GM23338 (cell line): ENCODE measurements at regions not wholly inside any gene's neighbourhood (a gene's known extent, or its start where the extent isn't known, plus 50 kb on each side); places are given as distances from the start of the nearest gene placed in this dataset.

Experiments
- ATAC-seq: fragments of 200-7000 bp; cut with Tn5 transposase; 3 replicates; pipeline ENCODE4 v1.9.1; 2020
- DNase-seq: peaks from one replicate; pipeline ENCODE4 v3.0.0-alpha.2; 2015; ENCODE audit warnings: low spot score
- H2AFZ ChIP-seq: fragments of 200-600 bp; sonication (generic); 2 replicates; pipeline ENCODE4 v1.8.0; 2016; ENCODE audit warnings: antibody characterized with exemption, mild to moderate bottlenecking, moderate library complexity
- H3F3A ChIP-seq: fragments of 200-600 bp; sonication (generic); replicated peaks from 2 replicates; pipeline ENCODE4 v1.8.0; 2017; ENCODE audit warnings: antibody characterized with exemption, mixed run types, low read depth
- H3K27ac ChIP-seq: fragments of 200-600 bp; sonication (generic); 2 replicates; pipeline ENCODE4 v1.6.1; 2016; ENCODE audit warnings: low read depth
- H3K27me3 ChIP-seq: fragments of 200-600 bp; sonication (generic); 2 replicates; pipeline ENCODE4 v1.8.0; 2016; ENCODE audit warnings: mild to moderate bottlenecking, mixed run types, moderate library complexity; ENCODE audit not compliant: insufficient read depth
- H3K36me3 ChIP-seq: fragments of 200-600 bp; sonication (generic); 2 replicates; pipeline ENCODE4 v1.8.0; 2016; ENCODE audit warnings: mild to moderate bottlenecking; ENCODE audit not compliant: insufficient read depth
- H3K4me1 ChIP-seq: fragments of 200-600 bp; sonication (generic); 2 replicates; pipeline ENCODE4 v1.8.0; 2016; ENCODE audit warnings: mild to moderate bottlenecking, moderate library complexity; ENCODE audit not compliant: insufficient read depth
- H3K4me2 ChIP-seq: fragments of 200-600 bp; sonication (generic); 2 replicates; pipeline ENCODE4 v1.7.1; 2017; ENCODE audit warnings: mixed run types
- H3K4me3 ChIP-seq: fragments of 200-600 bp; sonication (generic); 2 replicates; pipeline ENCODE4 v1.6.1; 2016; ENCODE audit warnings: mixed run types
- H3K79me2 ChIP-seq: fragments of 200-600 bp; sonication (generic); replicated peaks from 2 replicates; pipeline ENCODE4 v1.8.0; 2017; ENCODE audit warnings: mild to moderate bottlenecking; ENCODE audit not compliant: insufficient read depth
- H3K9me2 ChIP-seq: fragments of 200-600 bp; sonication (generic); 2 replicates; pipeline ENCODE4 v1.8.0; 2017; ENCODE audit not compliant: insufficient read depth
- H4K20me1 ChIP-seq: fragments of 200-600 bp; sonication (generic); replicated peaks from 2 replicates; pipeline ENCODE4 v1.8.0; 2017; ENCODE audit warnings: mild to moderate bottlenecking; ENCODE audit not compliant: insufficient read depth
- H3K27ac Mint-ChIP-seq: 2 replicates; pipeline ENCODE4 v1.8.0; 2020; ENCODE audit warnings: inconsistent platforms, mild to moderate bottlenecking, moderate library complexity, mixed read lengths
- H3K27me3 Mint-ChIP-seq: 3 replicates; pipeline ENCODE4 v1.8.0; 2022; ENCODE audit warnings: low read depth, mild to moderate bottlenecking, moderate library complexity, mixed read lengths, inconsistent platforms; ENCODE audit not compliant: insufficient read depth, poor library complexity
- H3K36me3 Mint-ChIP-seq: 3 replicates; pipeline ENCODE4 v1.8.0; 2021; ENCODE audit warnings: low read depth, mild to moderate bottlenecking, inconsistent platforms, moderate library complexity, mixed read lengths
- H3K4me1 Mint-ChIP-seq: 3 replicates; pipeline ENCODE4 v1.8.0; 2020; ENCODE audit warnings: mild to moderate bottlenecking, inconsistent platforms, mixed read lengths
- H3K4me3 Mint-ChIP-seq: 3 replicates; pipeline ENCODE4 v1.8.0; 2021; ENCODE audit warnings: moderate library complexity, mild to moderate bottlenecking, inconsistent platforms, mixed read lengths
- H3K9me3 Mint-ChIP-seq: 3 replicates; pipeline ENCODE4 v1.8.0; 2020; ENCODE audit warnings: moderate library complexity, mild to moderate bottlenecking, inconsistent platforms, mixed read lengths
- CTCF ChIP-seq, 2 experiments: fragments of 200-600 bp in 1 of 2; sonication (generic) in 1 of 2; conservative IDR thresholded peaks; 2 replicates each; pipeline versions ENCODE4 v1.5.1 to v1.6.1; 2016 to 2017; ENCODE audit warnings: antibody characterized with exemption in 2 of 2, low read depth in 2 of 2, mild to moderate bottlenecking in 2 of 2, moderate library complexity in 1 of 2
- EZH2 ChIP-seq: fragments of 200-600 bp; sonication (generic); IDR thresholded peaks from one replicate; pipeline ENCODE4 v1.8.0; 2017; ENCODE audit warnings: antibody characterized with exemption, mild to moderate bottlenecking, low read depth; ENCODE audit not compliant: unreplicated experiment
- EZH2phosphoT487 ChIP-seq: fragments of 200-600 bp; sonication (generic); IDR thresholded peaks from one replicate; pipeline ENCODE4 v1.8.1; 2018; ENCODE audit warnings: antibody characterized with exemption; ENCODE audit not compliant: unreplicated experiment
- JUNB ChIP-seq: IDR thresholded peaks from one replicate; pipeline ENCODE4 v1.6.1; 2016; ENCODE audit warnings: antibody characterized with exemption; ENCODE audit not compliant: unreplicated experiment
- NANOG ChIP-seq: IDR thresholded peaks from 2 replicates; pipeline ENCODE4 v1.6.1; 2016; ENCODE audit warnings: antibody characterized with exemption, borderline replicate concordance
- POLR2AphosphoS5 ChIP-seq: IDR thresholded peaks from 2 replicates; pipeline ENCODE4 v1.6.1; 2016; ENCODE audit warnings: antibody characterized with exemption, low read depth
- STAT1 ChIP-seq: IDR thresholded peaks from one replicate; pipeline ENCODE4 v1.6.1; 2016; ENCODE audit warnings: antibody characterized with exemption; ENCODE audit not compliant: unreplicated experiment
- ZNF114 ChIP-seq: fragments of 250-450 bp; sonication (Bioruptor Pico); IDR thresholded peaks from 2 replicates; pipeline ENCODE4 v1.5.0; 2020; ENCODE audit warnings: mild to moderate bottlenecking, moderate library complexity
- ZNF331 ChIP-seq: fragments of 250-450 bp; sonication (Bioruptor Pico); IDR thresholded peaks from 2 replicates; pipeline ENCODE4 v1.5.0; 2020; ENCODE audit warnings: low read depth, mild to moderate bottlenecking, moderate library complexity
- ZNF462 ChIP-seq: fragments of 250-450 bp; sonication (Bioruptor Pico); IDR thresholded peaks from 2 replicates; pipeline ENCODE4 v1.5.0; 2020; ENCODE audit warnings: mild to moderate bottlenecking, moderate library complexity
- TF ChIP-seq, protein P1 (sequence below): IDR thresholded peaks from one replicate; pipeline ENCODE4 v1.6.1; 2018; ENCODE audit warnings: antibody characterized with exemption; ENCODE audit not compliant: unreplicated experiment
- TF ChIP-seq, protein P2 (sequence below): IDR thresholded peaks from 2 replicates; pipeline ENCODE4 v1.6.1; 2016; ENCODE audit warnings: antibody characterized with exemption

GRCh38 chr13:44855860-44856259 is 133.4 kb downstream of the NUFIP1 start (continued):
- TF ChIP-seq ZNF114 (CRISPR knock-in tag) (no peak), ZNF331 (CRISPR knock-in tag) (no peak)

- peak overlapping the region; percentile 72; the same call in 1 of the 2 replicates for H2AFZ ChIP-seq
- H3F3A ChIP-seq = no peaks in the 10 kb centered on the region
- H3K27ac Mint-ChIP-seq = no peak overlapping the region
- H3K9me3 Mint-ChIP-seq = no peaks in the 10 kb centered on the region
- peaks cover 14% of the 10 kb centered on the region; the same call in 2 of the 3 replicates for H3K4me1 Mint-ChIP-seq
- no peaks in the 10 kb centered on the region for H3K36me3 ChIP-seq
- no peaks in the 10 kb centered on the region for H4K20me1 ChIP-seq
- no peaks in the 10 kb centered on the region; the same call in 1 of the 2 replicates for H3K9me2 ChIP-seq
- DNase-seq (no peak), ATAC-seq (no peak; the same call in 2 of the 3 replicates)
- H3K4me3 ChIP-seq = no peak overlapping the region
- H3K27me3 Mint-ChIP-seq = peaks cover 4% of the 10 kb centered on the region
- no peaks in the 10 kb centered on the region for H3K79me2 ChIP-seq
- H3K27me3 ChIP-seq = no peaks in the 10 kb centered on the region
- no peak overlapping the region for H3K4me3 Mint-ChIP-seq
- no peaks in the 10 kb centered on the region for H3K36me3 Mint-ChIP-seq
- no peak overlapping the region for H3K27ac ChIP-seq
- H3K4me2 ChIP-seq = no peak overlapping the region
- peaks cover 22% of the 10 kb centered on the region for H3K4me1 ChIP-seq
- TF ChIP-seq EZH2phosphoT487 (no peak), STAT1 (no peak), NANOG (no peak), CTCF (conservative IDR thresholded peaks at IDR 0.05; ENCODE audit: low read depth in 2 of 2) (no peak), ZNF462 (CRISPR knock-in tag) (no peak), ZNF331 (CRISPR knock-in tag) (no peak), ZNF114 (CRISPR knock-in tag) (no peak), POLR2AphosphoS5 (no peak), EZH2 (no peak), JUNB (no peak)
- TF ChIP-seq, protein P1, sequence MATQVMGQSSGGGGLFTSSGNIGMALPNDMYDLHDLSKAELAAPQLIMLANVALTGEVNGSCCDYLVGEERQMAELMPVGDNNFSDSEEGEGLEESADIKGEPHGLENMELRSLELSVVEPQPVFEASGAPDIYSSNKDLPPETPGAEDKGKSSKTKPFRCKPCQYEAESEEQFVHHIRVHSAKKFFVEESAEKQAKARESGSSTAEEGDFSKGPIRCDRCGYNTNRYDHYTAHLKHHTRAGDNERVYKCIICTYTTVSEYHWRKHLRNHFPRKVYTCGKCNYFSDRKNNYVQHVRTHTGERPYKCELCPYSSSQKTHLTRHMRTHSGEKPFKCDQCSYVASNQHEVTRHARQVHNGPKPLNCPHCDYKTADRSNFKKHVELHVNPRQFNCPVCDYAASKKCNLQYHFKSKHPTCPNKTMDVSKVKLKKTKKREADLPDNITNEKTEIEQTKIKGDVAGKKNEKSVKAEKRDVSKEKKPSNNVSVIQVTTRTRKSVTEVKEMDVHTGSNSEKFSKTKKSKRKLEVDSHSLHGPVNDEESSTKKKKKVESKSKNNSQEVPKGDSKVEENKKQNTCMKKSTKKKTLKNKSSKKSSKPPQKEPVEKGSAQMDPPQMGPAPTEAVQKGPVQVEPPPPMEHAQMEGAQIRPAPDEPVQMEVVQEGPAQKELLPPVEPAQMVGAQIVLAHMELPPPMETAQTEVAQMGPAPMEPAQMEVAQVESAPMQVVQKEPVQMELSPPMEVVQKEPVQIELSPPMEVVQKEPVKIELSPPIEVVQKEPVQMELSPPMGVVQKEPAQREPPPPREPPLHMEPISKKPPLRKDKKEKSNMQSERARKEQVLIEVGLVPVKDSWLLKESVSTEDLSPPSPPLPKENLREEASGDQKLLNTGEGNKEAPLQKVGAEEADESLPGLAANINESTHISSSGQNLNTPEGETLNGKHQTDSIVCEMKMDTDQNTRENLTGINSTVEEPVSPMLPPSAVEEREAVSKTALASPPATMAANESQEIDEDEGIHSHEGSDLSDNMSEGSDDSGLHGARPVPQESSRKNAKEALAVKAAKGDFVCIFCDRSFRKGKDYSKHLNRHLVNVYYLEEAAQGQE = no peak
- TF ChIP-seq, protein P2, sequence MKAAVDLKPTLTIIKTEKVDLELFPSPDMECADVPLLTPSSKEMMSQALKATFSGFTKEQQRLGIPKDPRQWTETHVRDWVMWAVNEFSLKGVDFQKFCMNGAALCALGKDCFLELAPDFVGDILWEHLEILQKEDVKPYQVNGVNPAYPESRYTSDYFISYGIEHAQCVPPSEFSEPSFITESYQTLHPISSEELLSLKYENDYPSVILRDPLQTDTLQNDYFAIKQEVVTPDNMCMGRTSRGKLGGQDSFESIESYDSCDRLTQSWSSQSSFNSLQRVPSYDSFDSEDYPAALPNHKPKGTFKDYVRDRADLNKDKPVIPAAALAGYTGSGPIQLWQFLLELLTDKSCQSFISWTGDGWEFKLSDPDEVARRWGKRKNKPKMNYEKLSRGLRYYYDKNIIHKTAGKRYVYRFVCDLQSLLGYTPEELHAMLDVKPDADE = no peak
Measured at GRCh38 chr13:44854313-44855060, 134.8 kb downstream of the NUFIP1 start.
